Chondrocyte (in vitro differentiated cells): ENCODE measurements at regions not wholly inside any gene's neighbourhood (a gene's known extent, or its start where the extent isn't known, plus 50 kb on each side); places are given as distances from the start of the nearest gene placed in this dataset.

Source experiments
- DNase-seq: peaks from one replicate; pipeline ENCODE4 v3.0.0; 2021; ENCODE audit warnings: mixed read lengths, low spot score
- H3K27ac Mint-ChIP-seq: one replicate; pipeline ENCODE4 v1.8.0; 2021; ENCODE audit warnings: mild to moderate bottlenecking, moderate library complexity, mixed read lengths; ENCODE audit not compliant: unreplicated experiment
- H3K27me3 Mint-ChIP-seq: 2 replicates; pipeline ENCODE4 v1.8.0; 2021; ENCODE audit warnings: low read depth, mixed read lengths
- H3K36me3 Mint-ChIP-seq: 2 replicates; pipeline ENCODE4 v1.8.0; 2021; ENCODE audit warnings: low read depth, mixed read lengths
- H3K4me1 Mint-ChIP-seq: 2 replicates; pipeline ENCODE4 v1.8.0; 2021; ENCODE audit warnings: low read depth, mild to moderate bottlenecking, mixed read lengths
- H3K4me3 Mint-ChIP-seq: one replicate; pipeline ENCODE4 v1.8.0; 2021; ENCODE audit warnings: mild to moderate bottlenecking, moderate library complexity, mixed read lengths; ENCODE audit not compliant: unreplicated experiment
- H3K9me3 Mint-ChIP-seq: 2 replicates; pipeline ENCODE4 v1.8.0; 2021; ENCODE audit warnings: low read depth, mixed read lengths
- TF ChIP-seq, protein P1 (sequence below): fragments of 200-600 bp; sonication (generic); IDR thresholded peaks from 2 replicates; pipeline ENCODE4 v1.5.0; 2021; ENCODE audit warnings: antibody characterized with exemption, mild to moderate bottlenecking, moderate library complexity

DNA sequence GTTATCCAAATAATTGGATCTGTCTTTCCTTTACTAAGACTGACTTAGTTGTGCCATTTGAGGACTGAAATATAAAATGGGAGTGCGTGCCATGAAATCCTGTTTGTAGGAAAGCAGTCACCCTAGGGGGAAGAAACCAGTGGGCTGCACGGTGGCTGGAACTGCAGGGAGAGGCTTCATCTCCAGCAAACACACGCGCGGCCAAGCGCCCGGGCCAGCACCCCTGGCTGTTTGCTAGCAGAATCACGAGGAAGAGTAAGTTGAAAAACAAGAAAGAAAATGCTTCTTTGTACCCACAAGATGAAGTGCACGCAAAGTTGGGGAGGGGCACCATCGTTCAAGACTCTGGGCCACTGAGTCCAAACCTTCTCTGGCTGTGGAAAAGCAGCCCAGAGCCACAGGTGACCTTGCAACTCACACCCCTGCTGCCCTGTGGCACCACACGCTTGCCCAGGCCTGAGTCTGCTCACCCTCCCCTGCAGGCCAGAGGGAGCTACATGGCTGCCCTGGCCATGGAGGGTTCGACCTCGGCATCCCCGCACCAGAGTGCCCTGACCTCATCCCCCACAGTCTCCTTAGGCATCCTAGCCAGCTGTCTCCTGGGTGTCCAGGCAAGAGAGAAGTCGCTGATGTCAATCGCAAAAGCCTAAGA is 55.2 kb downstream of the IRX2 start:
- peaks cover 11% of the 10 kb centered on the region for H3K9me3 Mint-ChIP-seq
- H3K36me3 Mint-ChIP-seq = no peaks in the 10 kb centered on the region
- DNase-seq = no peak
- no peak overlapping the region for H3K27ac Mint-ChIP-seq
- peaks cover 6% of the 10 kb centered on the region for H3K4me1 Mint-ChIP-seq
- TF ChIP-seq, protein P1, sequence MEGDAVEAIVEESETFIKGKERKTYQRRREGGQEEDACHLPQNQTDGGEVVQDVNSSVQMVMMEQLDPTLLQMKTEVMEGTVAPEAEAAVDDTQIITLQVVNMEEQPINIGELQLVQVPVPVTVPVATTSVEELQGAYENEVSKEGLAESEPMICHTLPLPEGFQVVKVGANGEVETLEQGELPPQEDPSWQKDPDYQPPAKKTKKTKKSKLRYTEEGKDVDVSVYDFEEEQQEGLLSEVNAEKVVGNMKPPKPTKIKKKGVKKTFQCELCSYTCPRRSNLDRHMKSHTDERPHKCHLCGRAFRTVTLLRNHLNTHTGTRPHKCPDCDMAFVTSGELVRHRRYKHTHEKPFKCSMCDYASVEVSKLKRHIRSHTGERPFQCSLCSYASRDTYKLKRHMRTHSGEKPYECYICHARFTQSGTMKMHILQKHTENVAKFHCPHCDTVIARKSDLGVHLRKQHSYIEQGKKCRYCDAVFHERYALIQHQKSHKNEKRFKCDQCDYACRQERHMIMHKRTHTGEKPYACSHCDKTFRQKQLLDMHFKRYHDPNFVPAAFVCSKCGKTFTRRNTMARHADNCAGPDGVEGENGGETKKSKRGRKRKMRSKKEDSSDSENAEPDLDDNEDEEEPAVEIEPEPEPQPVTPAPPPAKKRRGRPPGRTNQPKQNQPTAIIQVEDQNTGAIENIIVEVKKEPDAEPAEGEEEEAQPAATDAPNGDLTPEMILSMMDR = no peak
- no peak overlapping the region for H3K4me3 Mint-ChIP-seq
- H3K27me3 Mint-ChIP-seq = peaks cover 11% of the 10 kb centered on the region

DNA sequence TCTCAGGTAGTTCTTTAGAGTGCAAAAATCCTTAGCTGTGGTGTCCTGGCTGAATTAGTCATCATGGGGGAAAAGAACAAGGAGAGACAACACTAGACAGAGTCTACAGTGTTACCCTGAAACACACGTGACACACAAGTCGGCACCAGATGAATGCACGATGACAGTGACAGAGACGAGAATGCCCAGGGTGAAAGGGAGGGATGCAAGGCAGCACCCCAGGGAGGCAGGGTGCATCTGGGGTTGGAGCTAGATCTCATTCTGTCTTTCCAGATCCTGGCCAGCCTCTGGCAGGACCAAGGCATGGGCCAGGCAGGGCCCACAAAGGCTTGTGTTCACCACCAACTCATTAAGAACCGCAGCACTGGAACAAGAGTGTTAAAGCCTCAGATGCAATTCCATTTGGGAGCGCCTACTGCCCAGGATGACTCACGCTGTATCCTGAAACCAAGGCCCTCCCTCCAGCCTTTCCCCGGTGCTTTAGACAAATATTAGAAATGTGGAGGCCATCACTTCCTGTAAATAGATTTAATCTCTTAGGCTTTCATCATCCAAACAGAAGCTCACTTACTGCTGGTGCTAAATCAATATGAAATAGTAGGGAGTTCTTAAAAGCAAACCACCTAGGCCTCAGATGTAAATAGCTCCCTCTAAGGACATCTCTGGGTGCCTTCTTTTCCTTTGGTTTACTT is 56.1 kb downstream of the IRX2 start:
- Mint-ChIP-seq H3K4me3 (no peak overlapping the region), H3K9me3 (peaks cover 18% of the 10 kb centered on the region), H3K27ac (no peak overlapping the region), H3K36me3 (no peaks in the 10 kb centered on the region), H3K4me1 (peaks cover 6% of the 10 kb centered on the region), H3K27me3 (peaks cover 7% of the 10 kb centered on the region)
- TF ChIP-seq, protein P1 = no peak
- DNase-seq = no peak

DNA sequence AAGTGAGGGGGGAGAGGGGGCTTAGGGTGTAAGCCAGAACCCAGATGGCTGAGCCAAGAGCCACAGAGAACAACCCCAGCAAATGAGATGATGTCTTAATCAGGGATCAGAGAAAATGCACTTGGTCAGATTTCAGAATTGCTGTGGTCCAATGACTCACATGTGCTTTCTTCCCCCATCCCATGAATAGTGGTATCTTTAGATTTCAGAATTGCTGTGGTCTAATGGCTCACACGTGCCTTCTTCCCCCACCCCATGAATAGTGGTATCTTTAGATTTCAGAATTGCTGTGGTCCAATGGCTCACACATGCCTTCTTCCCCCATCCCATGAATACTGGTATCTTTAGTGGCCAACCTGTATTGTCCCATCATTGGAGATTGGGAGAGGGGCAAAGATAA is 59.9 kb downstream of the IRX2 start:
- Mint-ChIP-seq H3K4me1 (peaks cover 6% of the 10 kb centered on the region), H3K4me3 (no peak overlapping the region), H3K27me3 (peaks cover 4% of the 10 kb centered on the region), H3K27ac (no peak overlapping the region), H3K36me3 (no peaks in the 10 kb centered on the region), H3K9me3 (peaks cover 18% of the 10 kb centered on the region)
- no peak for DNase-seq
- TF ChIP-seq, protein P1 = no peak

DNA sequence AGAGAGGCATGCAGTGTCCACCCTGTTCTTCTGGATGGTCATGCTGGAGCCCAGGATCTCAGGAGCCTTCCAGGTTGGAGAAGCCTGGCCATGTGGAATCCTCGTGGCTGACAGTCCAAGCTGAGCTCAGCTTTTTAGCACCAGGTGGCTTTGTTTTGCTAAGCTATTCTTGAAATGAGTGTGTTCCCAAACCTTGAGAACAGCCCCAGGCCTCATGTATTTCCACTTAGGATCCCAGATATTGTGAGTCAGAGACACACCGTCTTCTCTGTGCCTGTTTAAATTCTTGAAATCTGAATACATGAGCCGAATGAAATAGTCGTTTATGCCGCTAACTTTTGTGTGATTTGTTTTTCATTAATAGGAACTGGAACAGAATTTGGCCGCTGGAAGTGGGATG is 61.2 kb downstream of the IRX2 start:
- Mint-ChIP-seq H3K4me3 (no peak overlapping the region), H3K9me3 (peaks cover 18% of the 10 kb centered on the region)
- TF ChIP-seq, protein P1 = no peak

DNA sequence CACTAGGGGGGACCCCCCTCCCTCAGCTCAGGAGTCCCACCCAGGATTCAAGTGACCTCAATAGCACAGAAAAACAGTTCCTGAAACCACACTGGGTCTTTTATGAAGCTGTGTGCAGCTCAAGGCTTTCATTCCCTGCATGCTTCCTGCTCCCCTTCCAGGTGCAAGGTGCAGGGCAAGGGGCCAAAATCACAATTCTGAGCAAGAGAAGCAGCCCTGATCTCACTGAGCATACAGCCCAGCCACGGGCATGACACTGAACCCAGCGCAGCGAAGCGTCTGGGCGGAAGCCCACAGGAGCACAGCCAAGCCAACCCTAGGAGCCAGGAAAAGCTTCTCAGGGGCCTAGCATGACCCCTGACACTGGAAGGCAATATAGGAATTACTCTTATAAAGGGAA is 62.9 kb downstream of the IRX2 start:
- Mint-ChIP-seq H3K4me1 (no peaks in the 10 kb centered on the region), H3K4me3 (no peak overlapping the region), H3K36me3 (no peaks in the 10 kb centered on the region), H3K27ac (no peak overlapping the region), H3K9me3 (peaks cover 15% of the 10 kb centered on the region), H3K27me3 (peaks cover 6% of the 10 kb centered on the region)
- TF ChIP-seq, protein P1 = no peak
- DNase-seq = no peak

More for the DNA sequence above, 61.2 kb downstream of the IRX2 start:
- Mint-ChIP-seq H3K36me3 (no peaks in the 10 kb centered on the region), H3K27ac (no peak overlapping the region), H3K27me3 (peaks cover 4% of the 10 kb centered on the region), H3K4me1 (peaks cover 3% of the 10 kb centered on the region)
- DNase-seq = no peak
